Gastroesophageal sphincter (tissue), 3 donors: ENCODE measurements at regions not wholly inside any gene's neighbourhood (a gene's known extent, or its start where the extent isn't known, plus 50 kb on each side); places are given as distances from the start of the nearest gene placed in this dataset.

Experiments used
- CTCF ChIP-seq, 4 experiments: fragments of 200-600 bp in 2 of 4; fragments of 450-650 bp in 2 of 4; sonication (generic) in 1 of 4; IDR thresholded peaks; one replicate each; pipeline ENCODE4 v1.5.1; 2017 to 2019; ENCODE audit warnings: antibody characterized with exemption in 4 of 4, mild to moderate bottlenecking in 2 of 4, moderate library complexity in 2 of 4
- EP300 ChIP-seq: sonication (generic); formaldehyde crosslinking; IDR thresholded peaks from one replicate; pipeline ENCODE4 v1.6.1; 2017; ENCODE audit warnings: antibody characterized with exemption, mild to moderate bottlenecking
- POLR2A ChIP-seq, 2 donors: fragments of 450-650 bp; IDR thresholded peaks; one replicate each; pipeline ENCODE4 v1.6.1; 2017; ENCODE audit warnings: antibody characterized with exemption in 2 of 2, mild to moderate bottlenecking in 2 of 2, moderate library complexity in 1 of 2
- POLR2AphosphoS5 ChIP-seq: sonication (generic); formaldehyde crosslinking; IDR thresholded peaks from one replicate; pipeline ENCODE4 v1.6.1; 2017; ENCODE audit warnings: antibody characterized with exemption

DNA sequence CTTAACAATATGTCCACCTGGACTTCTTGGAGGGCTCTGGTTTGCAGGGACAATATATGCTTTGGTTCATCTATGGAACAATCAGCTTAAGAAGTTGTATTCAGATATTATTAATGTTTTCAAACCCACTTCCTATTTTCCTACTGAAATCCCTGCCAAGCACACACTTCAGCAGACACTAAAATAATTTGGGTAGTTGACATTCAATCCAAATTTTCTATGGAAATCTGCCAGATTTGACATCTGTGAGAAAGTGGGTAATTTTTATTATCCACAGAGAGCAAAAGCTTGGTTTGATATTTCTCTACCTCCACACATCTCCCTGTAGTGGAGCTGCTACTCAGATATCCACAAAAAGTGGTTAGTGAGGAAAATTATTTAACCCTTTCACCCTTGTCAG lies 378.8 kb upstream of the SOX5 start:
- no peak for TF ChIP-seq CTCF (IDR thresholded peaks at IDR 0.05)
- no peak for TF ChIP-seq EP300
- TF ChIP-seq POLR2A (IDR thresholded peaks at IDR 0.05) = no peak
- TF ChIP-seq POLR2AphosphoS5 = no peak
